ENCODE measurements at regions not wholly inside any gene's neighbourhood (a gene's known extent, or its start where the extent isn't known, plus 50 kb on each side); places are given as distances from the start of the nearest gene placed in this dataset.

DNA sequence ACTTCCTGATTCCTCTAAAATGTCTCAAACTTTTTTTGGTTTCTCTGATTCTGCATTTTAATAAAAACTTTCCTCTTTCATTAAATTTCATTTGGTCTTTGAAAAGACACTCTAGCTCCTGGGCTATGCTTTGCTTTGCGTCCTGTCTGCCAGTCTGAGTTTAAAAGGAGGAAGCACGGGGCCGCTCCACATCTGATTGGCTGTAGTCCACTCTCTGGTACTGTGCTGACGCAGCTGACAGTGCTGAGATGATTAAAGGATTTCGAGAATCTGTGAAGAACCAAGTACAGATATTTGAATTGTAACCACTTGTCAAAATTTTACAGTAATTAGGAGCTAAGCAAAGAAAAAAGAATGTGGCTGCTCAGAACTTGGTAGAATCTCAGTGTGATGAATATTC lies 199.6 kb upstream of the HNMT start:
- TF ChIP-seq, protein P1, sequence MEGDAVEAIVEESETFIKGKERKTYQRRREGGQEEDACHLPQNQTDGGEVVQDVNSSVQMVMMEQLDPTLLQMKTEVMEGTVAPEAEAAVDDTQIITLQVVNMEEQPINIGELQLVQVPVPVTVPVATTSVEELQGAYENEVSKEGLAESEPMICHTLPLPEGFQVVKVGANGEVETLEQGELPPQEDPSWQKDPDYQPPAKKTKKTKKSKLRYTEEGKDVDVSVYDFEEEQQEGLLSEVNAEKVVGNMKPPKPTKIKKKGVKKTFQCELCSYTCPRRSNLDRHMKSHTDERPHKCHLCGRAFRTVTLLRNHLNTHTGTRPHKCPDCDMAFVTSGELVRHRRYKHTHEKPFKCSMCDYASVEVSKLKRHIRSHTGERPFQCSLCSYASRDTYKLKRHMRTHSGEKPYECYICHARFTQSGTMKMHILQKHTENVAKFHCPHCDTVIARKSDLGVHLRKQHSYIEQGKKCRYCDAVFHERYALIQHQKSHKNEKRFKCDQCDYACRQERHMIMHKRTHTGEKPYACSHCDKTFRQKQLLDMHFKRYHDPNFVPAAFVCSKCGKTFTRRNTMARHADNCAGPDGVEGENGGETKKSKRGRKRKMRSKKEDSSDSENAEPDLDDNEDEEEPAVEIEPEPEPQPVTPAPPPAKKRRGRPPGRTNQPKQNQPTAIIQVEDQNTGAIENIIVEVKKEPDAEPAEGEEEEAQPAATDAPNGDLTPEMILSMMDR (IDR thresholded peaks at IDR 0.05), result no peak
- TF ChIP-seq POLR2A (IDR thresholded peaks at IDR 0.05) (no peak), EP300 (IDR thresholded peaks at IDR 0.05) (no peak)
- peaks cover 0 to 19% (median 0%) of the 10 kb centered on the region in 4 donors for H3K9me3 ChIP-seq

DNA sequence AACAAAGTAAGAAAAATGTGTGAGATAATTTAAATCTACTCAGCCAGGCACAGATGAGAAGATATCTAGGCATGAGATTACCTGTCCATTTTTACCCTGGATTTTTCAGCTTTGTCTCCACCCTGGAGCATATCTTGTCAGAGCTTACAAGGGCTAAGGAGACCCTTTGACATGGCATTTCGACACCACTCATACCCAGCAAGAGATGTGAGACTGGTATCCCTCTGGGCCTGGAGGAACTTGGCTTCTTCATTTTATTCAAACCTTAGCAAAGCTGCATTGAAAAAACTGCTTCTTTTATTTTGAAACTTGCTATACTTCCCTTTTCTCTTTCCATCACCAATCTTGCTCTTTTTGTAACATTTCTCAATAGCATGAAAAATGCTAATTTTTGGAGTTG lies 194.9 kb upstream of the HNMT start:
- H3K4me1 ChIP-seq, result no peaks in the 10 kb centered on the region
- no peak overlapping the region for H3K4me3 ChIP-seq
- no peaks in the 10 kb centered on the region for H3K9me3 ChIP-seq
- no peak for DNase-seq (ENCODE audit: low spot score in 2 of 2)
- 54 to 65% methylated on average over 1 of the region's 1 CpG for WGBS, 2 donors
- H3K27me3 ChIP-seq, result no peaks in the 10 kb centered on the region
- no peaks in the 10 kb centered on the region for H3K36me3 ChIP-seq
- TF ChIP-seq EP300 (IDR thresholded peaks at IDR 0.05) (no peak), POLR2A (IDR thresholded peaks at IDR 0.05) (no peak)
- TF ChIP-seq, protein P1 (IDR thresholded peaks at IDR 0.05), result no peak
- no peak overlapping the region for H3K27ac ChIP-seq

More for the DNA sequence above, 199.6 kb upstream of the HNMT start:
- no peak overlapping the region for H3K4me3 ChIP-seq
- WGBS, 2 donors, result 47 to 54% methylated on average over 5 of the region's 5 CpGs
- H3K27ac ChIP-seq, result no peak overlapping the region
- H3K36me3 ChIP-seq, result no peaks in the 10 kb centered on the region
- no peak for DNase-seq (ENCODE audit: low spot score in 2 of 2)
- no peaks in the 10 kb centered on the region for H3K4me1 ChIP-seq
- no peaks in the 10 kb centered on the region for H3K27me3 ChIP-seq

DNA sequence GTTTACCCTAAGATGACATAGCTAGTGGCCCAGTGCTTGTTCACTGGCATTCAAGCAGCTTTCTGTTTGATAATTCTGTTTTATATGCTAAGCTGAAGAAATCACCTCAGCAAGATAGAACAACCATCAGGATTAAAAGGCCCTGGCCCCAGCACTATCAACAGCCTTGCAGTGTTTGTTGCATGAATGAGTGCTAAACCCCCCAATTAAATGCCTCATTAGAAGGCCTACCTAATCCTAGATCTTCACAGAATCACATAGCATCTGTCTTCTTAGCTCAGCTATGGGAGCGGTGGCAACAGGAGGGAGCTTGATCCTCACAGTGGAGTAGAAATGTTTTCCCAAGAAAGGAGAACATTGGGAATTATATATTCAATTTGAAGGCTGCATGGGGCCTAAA lies 194.1 kb upstream of the HNMT start:
- TF ChIP-seq, protein P1 (IDR thresholded peaks at IDR 0.05), result no peak
- TF ChIP-seq EP300 (IDR thresholded peaks at IDR 0.05) (no peak), POLR2A (IDR thresholded peaks at IDR 0.05) (no peak)
- H3K4me1 ChIP-seq, result no peaks in the 10 kb centered on the region
- no peaks in the 10 kb centered on the region for H3K9me3 ChIP-seq
- H3K4me3 ChIP-seq, result no peak overlapping the region
- DNase-seq (ENCODE audit: low spot score in 2 of 2), result no peak
- no peaks in the 10 kb centered on the region for H3K36me3 ChIP-seq
- no peak overlapping the region for H3K27ac ChIP-seq
- 88 to 100% methylated on average over 1 of the region's 1 CpG for WGBS, 2 donors
- no peaks in the 10 kb centered on the region for H3K27me3 ChIP-seq

DNA sequence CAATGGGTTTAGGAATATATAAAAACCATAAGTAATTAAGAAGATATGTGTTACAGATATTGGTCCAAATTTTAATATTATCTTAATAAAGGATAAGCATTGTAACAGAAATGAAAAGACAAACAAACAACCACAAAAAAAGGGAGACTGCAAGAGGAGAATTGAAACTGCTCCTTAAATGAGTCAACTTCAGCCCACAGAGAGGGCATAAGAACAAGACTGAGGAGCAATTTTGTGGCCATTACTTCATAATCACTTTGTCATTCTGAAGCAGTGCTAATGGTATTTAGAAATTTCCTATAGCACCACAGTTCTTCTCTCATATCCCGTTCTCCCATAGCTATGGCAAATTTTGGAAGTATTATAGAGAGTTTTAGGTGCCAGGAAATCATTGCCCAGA lies 193.2 kb upstream of the HNMT start:
- no peaks in the 10 kb centered on the region for H3K36me3 ChIP-seq
- DNase-seq (ENCODE audit: low spot score in 2 of 2), result no peak
- H3K27ac ChIP-seq, result no peak overlapping the region
- no peak overlapping the region for H3K4me3 ChIP-seq
- H3K9me3 ChIP-seq, result no peaks in the 10 kb centered on the region
- TF ChIP-seq EP300 (IDR thresholded peaks at IDR 0.05), result no peak
- no peak for TF ChIP-seq POLR2A (IDR thresholded peaks at IDR 0.05)
- TF ChIP-seq, protein P1 (IDR thresholded peaks at IDR 0.05), result no peak
- no peaks in the 10 kb centered on the region for H3K4me1 ChIP-seq
- WGBS, 2 donors, result 74 to 79% methylated on average over 1 of the region's 1 CpG
- no peaks in the 10 kb centered on the region for H3K27me3 ChIP-seq

DNA sequence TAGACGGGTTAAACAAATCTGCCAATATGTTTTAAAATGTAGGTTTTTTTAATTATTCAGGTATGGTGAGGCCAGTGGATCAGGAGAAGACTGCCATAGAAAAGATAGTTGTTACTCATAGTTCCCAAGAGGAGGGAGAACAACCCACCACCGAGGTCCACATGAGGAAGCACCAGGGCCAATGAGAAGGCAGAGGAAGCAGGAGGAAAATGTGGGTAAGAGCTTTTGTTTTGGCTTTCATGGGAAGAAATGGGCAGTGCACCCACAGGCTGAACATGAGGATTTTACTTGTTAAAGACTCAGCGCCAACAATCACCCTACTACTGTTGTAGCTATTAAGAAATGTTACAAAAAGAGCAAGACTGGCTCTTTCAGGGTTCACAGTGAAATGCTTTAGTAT lies 191.8 kb upstream of the HNMT start:
- Histone ChIP-seq H3K9me3 (no peaks in the 10 kb centered on the region), H3K27ac (no peak overlapping the region), H3K36me3 (no peaks in the 10 kb centered on the region), H3K4me3 (no peak overlapping the region), H3K4me1 (no peaks in the 10 kb centered on the region), H3K27me3 (no peaks in the 10 kb centered on the region)
- WGBS, 2 donors, result 88% methylated on average over 3 of the region's 3 CpGs
- TF ChIP-seq POLR2A (IDR thresholded peaks at IDR 0.05) (no peak), EP300 (IDR thresholded peaks at IDR 0.05) (no peak)
- TF ChIP-seq, protein P1 (IDR thresholded peaks at IDR 0.05), result no peak
- no peak for DNase-seq (ENCODE audit: low spot score in 2 of 2)
